NCI-H1417 treated with DMSO at 0.1 percent for 48 hours (cell line): ENCODE measurements at regions not wholly inside any gene's neighbourhood (a gene's known extent, or its start where the extent isn't known, plus 50 kb on each side); places are given as distances from the start of the nearest gene placed in this dataset.
"Not testable (repeated sequence)": the region's sequence is repeated elsewhere in the genome, so short reads cannot be mapped to it uniquely, and the experiment has no call there.

ENCODE experiments used
- DNase-seq: peaks from one replicate; lab custom pipeline; 2025; lab: John Stamatoyannopoulos, UW

DNA sequence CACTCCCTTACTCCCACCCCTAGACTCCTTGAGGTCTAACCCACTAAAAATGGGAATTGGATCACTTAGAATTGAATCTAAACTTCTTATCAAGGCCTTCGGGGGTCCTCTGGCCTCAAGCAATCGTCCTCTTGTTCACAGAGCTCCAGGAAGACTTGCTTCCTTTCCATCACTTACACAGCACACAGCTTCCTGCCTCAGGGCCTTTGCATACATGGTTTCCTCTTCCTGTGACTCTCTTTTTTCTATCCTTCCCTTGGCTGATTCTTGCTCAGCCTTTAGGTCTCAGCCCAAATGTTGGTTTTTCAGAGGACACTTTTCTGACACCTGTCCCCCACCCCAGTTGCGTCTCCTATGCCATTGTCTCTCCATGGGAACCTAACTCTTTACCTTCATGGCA, 50.0 kb upstream of the ALDH1B1 start:
- DNase-seq: no peak

GRCh38 chr9:38342096-38342495, 50.4 kb upstream of the ALDH1B1 start:
- no peak for DNase-seq

DNA sequence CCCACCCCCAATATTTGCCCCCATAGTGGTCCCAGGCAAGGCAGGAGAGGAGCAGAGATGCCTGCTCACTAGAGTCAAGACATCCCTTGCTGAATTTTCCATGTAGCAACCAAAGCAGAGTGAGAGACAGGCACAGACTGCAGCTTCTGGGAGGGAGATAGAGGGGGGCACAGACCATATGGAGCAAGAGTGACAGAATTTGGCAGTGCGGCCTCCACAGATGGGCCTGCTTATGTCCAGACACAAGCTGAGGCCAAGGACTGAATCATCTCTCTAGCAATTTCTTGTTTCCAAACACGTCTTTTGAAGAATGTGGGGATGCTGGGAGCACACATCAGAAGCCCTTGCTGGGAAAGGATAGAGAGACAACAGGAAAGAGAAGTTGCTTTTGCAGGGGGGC, 53.0 kb upstream of the ALDH1B1 start:
- DNase-seq: no peak

GRCh38 chr9:38339087-38339486, 53.4 kb upstream of the ALDH1B1 start:
- no peak for DNase-seq

- no peak for DNase-seq
Measured at GRCh38 chr9:38338342-38339018, 54.0 kb upstream of the ALDH1B1 start.

DNA sequence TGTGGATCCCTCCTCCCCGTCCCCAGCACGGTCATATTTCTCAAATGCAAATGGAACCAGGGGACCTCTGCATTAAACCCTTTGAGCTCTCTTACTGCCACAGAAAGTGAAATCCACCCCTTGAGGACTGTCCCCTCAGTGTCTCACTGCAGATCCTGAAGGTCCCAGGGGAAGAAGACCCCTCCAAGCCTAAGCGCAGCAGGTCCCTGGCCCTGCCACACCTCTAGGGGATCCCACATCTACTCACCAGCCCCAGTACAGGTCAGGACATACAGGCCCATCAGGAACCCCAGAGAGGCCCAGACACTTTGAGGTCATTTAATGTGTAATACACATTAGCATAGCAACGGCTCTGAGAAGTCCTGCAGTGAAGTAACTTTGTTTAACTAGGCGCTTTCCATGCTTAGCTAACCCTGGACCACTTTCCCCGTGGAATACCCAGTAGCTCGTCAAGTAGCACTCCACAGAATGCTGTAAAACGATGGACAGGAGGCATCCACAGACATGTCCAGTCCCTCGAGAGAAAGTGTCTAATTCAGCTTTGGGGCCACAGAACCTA, 54.7 kb upstream of the ALDH1B1 start:
- DNase-seq: no peak

DNA sequence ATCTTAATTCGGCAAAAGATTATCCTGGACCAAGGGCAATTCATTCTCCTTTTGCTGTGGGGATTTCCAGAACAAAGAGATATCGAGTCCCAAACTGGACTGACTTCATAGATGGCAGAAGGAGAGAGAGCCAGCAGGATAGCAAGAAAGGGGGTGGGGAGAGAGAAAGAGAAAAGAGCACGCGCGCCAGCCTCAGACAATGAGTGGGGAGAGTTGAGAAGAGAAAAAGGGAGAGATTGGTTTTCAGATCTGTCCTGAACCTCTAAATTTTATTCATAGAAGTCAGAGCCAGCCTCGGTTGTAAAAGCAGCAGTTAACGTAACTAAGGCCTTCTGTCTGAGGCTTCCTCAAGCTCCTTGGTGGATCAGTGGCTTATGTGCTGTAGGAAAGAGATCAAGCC, 55.3 kb upstream of the ALDH1B1 start:
- DNase-seq: no peak

GRCh38 chr9:38336341-38336740, 56.2 kb upstream of the ALDH1B1 start:
- DNase-seq: no peak

DNA sequence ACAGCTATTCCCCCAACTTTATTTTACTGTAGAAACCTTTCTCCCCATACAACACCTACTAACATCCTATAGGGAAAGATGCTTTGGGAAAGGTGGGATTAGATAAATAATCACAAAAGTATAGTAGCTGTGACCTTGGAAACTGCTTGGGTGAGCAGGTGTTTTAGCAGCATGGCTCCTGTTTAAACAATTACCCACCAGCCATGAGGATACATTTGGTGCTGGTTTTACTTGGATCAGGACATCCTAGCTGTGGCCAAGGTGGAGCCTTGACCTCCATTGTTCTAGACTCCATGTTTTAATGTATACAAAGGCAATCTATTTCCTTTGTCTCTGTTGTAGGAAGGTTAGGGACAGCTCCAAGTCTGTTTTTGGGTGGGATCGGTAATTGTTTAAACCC, 56.8 kb upstream of the ALDH1B1 start:
- DNase-seq: no peak

DNA sequence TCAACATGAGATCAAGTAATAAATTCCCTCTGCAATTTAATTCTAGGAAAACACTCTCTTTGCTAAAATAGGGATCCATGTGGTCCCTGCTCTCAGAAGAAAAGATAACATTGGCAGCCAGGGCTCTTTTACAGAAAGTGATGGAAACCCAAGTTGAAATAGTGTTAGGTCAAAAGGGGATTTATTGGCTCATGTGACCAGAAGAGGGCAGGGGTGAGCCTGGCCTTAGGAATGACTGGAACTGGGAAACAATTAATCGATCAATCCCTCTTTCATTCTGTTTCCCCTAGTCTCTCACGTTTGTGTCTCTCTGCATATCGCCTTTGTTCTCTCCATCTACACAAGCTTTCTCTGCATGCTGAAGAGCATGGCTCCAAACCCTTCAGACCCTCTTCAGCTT, 58.3 kb upstream of the ALDH1B1 start:
- DNase-seq: no peak

DNA sequence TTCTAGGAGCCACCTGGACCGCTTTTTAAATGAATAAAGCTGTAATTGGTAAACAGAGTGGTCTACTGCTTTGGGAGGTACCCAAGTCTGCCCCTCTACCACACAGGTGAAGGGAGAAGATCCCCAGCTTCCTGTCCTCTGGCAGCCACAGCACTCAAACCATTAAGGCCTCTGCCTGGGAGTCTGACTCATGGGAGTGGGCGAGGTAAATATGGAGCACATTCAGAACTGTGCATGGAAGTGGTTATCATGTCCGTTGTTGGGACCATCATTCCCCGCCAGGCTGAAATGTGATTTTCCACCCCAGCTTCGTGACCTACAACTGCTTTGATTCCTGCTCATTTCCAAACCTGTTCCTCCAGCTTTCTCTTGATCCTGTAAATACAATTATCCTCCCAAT, 59.5 kb upstream of the ALDH1B1 start:
- no peak for DNase-seq

GRCh38 chr9:38332625-38333024, 59.9 kb upstream of the ALDH1B1 start:
- no peak for DNase-seq

DNA sequence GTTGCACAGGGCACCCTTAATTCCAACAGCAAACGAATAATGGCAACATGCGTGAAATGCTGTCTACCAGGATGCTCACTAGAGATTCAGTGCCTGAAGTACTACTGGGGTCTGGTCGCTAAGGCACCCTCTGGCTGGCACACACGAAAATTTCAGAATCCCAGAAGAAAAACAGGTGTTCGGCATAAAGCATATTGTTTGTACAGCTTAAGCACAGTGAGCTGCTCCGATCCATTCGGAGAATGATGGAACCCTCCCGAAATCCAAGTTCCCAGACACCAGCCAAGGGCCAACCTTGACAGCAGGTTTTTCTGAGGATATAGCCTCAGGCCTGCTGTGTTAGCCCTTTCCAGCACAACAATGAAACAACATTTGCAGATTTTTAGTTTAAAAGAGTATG, 61.4 kb upstream of the ALDH1B1 start:
- no peak for DNase-seq

- no peak for DNase-seq
Measured at GRCh38 chr9:38329968-38330367, 62.5 kb upstream of the ALDH1B1 start.

- no peak for DNase-seq
Measured at GRCh38 chr9:38328765-38329164, 63.7 kb upstream of the ALDH1B1 start.

GRCh38 chr9:38326122-38326521, 66.4 kb upstream of the ALDH1B1 start:
- DNase-seq: no peak

GRCh38 chr9:38324213-38324612, 68.3 kb upstream of the ALDH1B1 start:
- not testable (repeated sequence) for DNase-seq

DNA sequence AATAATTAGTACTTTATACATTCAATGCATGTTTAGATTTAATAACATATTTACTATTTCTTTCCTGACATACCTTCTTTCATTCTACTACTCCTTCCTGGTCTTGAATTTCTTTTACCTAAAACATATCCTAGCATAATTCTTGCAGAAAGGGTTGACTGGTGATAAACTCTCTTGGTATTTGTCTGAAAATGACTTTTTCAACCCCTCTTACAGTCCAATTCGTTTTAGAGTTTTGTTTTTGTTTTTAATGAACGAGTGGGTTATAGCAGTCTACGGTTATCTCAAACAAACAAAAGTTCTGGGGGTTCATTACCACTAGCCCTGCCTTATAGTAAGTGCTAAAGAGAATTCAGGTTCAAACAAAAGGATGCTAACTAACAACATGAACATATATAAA, 69.6 kb upstream of the ALDH1B1 start:
- DNase-seq: no peak

DNA sequence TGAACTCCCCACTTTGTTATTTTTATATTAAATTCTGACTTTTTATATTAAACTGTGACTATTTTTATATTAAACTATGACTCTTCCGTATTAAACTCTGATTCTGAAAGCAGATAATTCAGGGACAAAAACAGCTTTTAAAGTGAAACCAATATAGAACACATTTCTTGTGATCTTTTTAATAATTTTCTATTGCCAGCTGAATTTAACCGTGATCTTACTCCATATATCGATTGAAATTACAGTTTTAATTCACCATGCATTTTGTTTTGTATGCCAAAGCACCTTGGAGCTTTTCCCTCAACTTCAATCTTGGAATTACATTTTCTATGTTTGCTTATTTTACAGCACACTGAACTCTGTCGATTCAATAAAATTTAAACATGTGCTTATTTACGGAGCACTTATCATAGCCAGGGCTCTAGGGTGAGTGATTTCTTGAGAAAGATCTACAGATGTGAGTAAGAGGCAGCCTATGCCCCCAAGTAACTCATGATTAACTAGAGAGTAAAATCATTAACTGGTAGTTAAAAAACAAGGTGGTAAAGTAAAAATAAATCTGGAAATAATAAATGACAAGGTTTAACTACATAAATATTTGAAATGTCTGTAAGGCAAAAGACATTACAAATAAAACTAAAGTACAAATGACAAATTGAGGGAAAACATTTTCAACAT, 72.9 kb upstream of the ALDH1B1 start:
- no peak for DNase-seq

DNA sequence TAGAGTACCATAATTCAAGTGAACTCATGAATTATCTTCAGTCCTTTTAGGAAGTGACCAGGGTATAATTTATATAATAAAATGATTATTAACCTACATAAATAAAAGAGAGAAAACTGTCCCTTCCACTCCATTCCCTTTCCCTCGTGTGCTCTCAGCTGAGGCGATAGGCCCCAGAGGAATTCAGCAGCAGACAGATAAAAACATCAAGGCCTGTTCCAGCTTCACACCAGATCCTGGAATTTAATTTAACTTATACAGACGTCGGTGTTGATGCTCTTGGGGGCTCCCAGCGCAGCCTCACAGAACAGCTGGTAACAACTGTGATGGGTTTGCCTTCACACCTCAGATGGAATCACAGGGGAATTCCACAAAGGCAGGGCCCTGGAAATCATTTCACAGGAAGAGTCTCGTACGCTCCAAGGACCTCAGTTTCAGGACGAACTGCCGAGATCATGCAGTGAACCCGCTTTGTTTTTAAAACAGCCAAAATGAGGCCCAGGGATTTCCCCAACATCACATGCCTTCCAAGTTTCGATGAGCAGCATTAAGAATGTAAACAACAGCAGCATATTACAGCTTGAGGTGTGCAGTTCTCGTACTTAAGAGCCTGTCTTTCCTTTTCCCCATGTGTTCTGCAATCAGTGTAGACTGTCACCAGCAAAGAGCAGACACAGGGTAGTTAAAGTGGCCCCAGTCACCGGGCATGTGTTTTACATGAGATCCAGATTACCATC, 73.6 kb upstream of the ALDH1B1 start:
- DNase-seq: no peak

DNA sequence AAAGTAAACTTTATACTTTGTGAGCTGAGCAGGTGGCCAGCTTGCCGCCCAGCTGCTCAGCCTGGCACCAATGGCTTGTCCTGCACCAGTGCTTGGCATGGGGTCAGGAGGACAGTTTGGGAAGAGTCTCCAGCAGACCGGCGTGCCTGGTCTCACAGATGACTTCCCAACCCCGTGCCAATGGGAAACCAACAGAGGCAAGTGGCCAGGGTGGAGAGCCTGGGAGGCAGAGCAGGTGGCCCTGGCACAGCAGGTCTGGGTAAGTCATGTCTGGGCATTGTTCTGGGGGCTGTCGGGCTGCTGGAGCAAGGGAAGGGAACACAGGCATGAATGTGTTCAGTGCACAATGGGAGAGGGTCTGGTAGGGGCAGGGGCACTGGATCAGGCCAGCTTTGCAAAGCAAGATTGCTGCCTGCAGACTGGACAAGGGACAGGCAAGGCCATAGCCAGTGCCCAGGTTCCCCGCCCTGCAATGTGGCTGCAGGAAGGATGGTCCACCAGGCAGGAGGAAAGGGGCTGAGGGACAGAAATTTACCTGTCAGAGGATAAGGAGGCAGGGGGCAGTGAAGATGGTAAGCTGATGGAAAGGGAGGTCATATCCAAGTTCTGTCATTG, 76.2 kb upstream of the ALDH1B1 start:
- DNase-seq: no peak

GRCh38 chr9:38315085-38315595, 77.4 kb upstream of the ALDH1B1 start:
- no peak for DNase-seq
